HG03108 (cell line): ENCODE measurements at regions not wholly inside any gene's neighbourhood (a gene's known extent, or its start where the extent isn't known, plus 50 kb on each side); places are given as distances from the start of the nearest gene placed in this dataset.

Experiments used
- ATAC-seq: cut with Tn5 transposase; IDR thresholded peaks from one replicate; pipeline ENCODE4 v1.9.1; 2021; ENCODE audit warnings: moderate library complexity; ENCODE audit not compliant: unreplicated experiment

DNA sequence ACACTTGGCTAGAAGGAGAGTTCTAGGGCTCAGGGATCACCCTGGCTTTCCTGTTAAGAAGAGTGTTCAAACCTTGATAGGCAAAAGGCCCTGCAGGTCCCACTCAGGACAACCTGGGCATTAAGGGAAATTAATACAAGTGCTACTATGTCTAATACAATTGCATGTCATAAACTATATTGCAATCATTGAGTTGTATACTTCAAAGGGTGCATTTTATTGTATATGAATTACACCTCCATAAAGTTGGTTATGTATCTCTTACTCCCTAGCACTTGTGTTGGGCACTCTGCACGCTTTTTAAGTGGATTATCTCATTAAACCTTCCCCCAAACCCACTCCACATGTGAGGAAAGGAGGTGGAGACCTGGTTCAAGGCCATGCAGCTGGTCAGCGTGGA is 172.1 kb upstream of the GLI2 start:
- ATAC-seq: no peak

DNA sequence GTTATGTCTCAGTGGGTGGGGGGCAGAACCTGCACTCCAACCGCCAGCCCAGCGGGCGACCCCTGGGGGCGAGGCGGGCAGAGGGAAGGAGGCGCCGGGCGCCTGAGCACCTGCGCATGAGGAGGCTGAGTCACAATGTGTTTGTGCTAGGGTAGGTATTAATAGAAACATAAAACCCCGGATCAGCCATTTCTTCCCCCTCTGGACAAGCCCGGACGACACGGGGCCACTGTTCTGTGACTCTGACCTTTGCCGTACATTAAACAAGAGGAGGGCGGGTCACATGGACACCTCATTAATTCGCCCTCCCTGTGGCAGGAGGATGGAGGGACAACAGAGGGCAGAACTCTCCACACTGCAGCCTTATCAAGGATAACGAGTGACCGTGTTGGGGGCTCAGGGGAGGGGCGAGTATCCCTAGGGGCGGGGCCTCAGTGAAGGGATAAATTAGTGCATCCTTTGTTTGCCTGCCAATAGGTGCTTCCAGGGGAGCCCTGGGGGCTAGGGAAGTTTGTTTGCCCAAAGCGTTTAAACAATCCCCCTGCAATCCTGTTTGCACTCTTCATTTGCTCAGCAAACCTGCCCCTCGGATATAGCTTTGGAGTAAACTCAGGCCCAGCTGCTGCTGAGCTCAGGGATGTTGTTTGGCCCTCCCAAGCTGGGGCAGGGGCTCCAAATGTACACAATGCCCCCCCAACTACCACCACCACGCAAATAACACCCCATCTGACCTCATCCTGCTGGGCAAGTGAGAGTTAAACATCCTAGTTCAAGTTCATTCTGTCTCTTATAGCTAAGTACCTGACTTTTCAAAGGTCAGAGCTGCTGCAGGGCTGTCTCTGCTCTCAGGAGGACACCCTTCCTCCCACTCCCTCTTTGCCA is 171.2 kb upstream of the GLI2 start:
- ATAC-seq: no peak

DNA sequence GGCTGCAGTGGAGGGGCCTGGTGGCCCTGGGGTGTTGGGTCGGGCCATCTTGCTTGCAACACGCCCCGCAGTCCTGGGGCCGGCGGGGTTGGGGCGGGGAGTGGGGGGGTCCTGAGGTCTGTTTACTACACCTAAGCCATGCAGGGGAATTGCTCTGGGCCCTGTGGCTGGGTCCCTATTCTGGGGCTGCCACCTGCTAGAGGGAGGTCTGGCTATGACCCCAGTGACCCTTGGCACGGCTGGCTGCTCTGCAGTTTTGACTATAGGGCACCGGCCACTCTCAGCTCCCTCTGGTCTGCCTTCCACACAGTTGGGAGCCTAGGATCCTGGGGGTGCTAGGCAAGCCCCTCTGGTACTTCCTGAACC is 170.6 kb upstream of the GLI2 start:
- ATAC-seq: no peak

DNA sequence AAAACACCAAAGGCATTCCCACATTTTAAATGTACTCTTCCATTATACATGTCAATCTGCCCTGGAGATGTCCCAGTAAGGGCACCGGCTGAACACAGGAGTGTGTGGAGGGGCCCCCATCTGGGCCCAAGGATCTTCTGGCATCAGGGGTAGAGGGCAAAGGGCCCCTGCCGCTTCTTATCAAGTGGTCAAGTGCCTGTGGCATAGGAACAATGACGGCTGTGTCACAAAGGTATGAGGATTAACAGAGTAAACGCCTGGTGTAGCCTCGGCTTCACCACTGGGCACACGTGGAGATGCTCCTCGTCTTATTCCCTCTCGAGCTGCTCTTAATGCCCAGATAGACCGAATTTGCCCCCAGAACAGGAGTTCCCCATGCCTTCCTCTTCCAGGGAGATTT is 169.7 kb upstream of the GLI2 start:
- ATAC-seq: no peak

DNA sequence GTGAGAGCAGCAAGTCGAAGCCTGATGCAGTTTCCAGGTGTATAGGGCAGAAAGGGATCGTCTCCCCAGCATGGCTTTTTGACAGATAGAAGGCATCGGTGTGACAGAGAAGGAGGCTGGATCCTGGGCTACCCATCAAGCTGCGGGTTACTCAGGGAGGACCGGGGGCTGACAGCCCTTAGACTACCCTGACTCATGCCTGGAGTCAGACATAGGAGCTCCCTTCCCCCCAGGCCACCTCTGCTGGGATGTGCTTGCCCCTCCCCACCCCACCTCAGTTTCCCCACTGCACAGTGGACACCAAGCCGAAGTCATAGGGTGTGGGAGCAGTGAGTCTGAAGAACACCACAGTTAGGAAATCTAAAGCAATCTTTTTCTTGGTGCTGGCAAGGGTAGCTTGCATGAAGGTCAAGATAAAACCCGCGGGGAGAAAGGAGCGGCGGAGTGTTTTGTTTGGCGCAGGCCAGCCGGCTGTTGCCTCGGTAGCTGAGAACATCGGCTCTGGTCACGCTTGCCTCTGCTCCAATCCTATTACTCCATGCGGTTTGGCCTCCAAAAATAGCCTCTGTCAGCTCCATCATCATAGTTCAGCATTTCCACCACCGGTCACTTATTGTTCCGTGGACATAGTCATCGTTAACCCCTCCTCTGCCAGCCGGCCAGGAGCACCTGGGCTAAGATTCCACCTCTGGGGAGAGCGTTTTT is 169.2 kb upstream of the GLI2 start:
- no peak for ATAC-seq

DNA sequence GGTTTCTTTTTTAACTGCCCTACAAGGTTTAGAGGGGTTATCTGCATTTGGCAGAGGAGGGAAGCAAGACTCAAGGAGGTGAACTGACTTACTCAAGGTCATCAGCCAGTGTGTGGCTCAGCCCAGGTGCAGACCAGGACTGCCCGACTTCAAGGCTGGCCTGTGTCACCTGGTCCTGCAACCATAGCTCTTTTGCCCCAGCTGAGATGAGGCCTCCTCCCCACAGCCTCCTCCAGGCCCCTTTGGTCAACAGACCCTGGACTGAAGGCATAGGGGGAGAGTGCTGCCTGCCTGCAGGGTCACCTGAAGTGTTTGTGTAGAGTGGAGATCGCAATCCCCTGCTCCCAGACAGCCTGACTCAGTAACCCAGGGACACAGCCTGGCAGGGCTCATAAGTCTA is 168.5 kb upstream of the GLI2 start:
- ATAC-seq: no peak

DNA sequence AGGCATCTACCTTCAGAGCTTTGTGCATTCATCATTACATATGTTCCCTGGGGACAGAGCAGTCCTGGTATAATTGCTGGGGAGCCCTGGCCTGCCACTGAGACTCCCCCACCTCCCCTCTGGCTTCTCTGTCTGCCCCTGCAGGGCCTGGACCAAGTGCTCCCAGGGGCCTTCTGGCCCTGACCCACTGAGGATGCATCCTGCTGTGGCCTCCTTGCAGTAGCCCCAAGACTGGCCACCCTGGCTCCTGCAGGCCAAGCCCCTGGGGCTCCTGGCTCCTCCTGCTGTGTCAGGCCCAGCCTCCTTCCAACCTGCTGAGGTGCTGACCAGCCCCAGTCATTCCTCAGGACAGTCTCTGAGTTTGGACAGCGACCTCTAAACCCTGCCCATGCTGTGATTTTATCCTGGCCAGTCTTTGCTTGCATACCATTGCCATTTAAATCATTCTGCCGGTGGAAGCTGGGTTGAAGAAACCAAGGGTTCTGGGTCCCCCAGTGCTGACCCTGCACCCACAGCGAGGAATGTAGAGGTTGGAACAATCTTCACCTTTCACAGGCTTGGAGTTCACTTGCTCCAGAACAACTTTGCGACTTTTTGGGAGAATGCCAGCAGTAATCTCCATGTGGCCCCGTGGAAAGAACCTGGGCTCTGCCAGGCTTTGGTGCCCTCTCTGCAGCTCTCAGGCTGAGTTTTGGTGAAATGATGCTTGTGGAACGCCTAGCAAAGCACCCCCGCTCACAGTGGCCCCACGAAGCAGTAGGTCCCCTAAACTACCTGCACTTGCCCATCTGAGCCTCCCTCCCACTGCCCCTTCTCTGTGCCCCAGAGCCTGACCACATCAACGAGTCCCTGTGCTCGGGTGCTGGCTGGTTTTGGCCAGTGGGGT is 167.3 kb upstream of the GLI2 start:
- no peak for ATAC-seq

DNA sequence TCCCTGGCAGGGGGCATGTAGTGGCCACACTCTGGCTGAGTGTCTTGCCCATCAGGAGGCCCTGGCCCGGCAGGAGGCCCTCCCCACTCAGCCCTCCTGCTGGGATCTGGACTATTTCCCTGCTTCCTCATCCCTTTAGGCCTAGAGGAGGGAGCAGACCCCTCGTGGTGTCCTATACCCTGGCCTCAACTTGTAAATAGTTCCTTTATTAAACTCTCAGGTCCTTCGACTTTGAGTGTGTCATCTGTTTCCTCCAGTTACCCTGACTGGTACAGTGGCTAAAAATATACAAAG is 166.7 kb upstream of the GLI2 start:
- ATAC-seq: no peak

DNA sequence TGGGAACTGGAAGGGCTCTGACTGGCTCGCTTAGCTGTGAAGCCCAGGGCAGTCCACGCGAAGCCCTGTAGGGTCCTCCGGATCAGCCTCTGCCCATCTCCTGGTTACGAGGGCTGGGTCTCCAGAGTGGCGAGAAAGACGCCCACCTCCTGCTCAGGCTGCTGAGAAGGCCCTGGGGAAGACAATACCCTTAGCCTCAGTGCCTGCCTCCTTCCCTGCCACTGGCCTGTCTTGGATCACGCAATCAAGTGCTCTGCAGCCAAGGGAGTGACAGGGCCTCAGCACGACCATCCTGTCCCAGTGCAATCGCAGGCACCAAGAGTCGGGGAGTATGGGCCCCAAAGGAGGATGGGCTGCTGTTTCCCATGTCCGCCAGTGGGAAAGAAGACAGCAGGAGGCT is 165.7 kb upstream of the GLI2 start:
- ATAC-seq: no peak

DNA sequence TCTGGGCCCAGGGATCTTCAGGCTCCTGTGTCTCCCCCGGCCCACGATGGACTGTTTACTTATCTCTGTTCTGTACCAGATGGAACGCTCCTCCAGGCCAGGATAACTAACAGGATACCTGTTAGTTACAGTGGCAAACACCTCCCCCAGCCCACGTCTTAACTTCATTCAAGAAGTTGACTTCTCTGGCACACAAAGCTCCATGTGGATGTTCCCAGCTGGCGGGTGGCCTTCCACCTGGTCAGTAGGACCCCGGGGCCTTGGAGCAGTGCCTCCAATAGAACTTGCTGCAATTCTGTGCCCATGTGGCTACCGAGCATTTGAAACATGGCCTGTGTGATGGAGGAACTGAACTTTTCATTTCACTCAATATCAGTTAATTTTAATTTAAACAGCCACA is 165.1 kb upstream of the GLI2 start:
- ATAC-seq: no peak

DNA sequence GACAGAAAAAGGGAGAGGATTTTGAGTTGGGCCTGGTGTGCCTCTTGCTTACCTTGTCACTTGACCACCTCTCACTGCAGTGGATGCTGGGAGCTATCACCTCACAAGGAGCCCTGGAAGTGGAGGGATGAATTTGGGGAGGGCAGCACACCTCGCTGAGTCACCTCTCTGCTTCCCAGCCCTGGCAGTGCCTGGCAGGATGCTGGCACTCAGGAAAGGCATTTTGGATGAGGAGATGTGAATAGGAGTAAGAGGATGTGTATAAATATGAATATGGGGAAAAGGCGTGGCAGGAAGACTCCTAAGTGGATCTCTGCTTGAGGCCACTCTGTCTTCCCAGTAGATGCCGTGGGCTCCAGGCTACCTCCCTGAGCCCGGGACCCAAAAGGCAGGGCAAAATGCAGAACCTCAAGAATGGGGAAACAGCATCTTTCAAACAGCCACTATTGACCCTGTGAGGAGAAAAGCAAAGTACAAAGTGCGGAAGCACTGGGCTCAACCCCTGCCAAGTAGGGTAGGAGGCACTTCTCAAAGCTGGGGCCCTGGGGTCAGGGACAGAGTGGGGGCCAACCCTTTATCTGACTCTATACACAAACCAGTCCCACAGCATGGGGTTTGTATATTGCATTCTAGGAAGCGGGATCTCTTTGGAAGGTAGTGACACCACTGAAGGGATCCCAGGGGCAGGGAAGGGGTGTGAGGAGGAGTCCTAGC is 164.5 kb upstream of the GLI2 start:
- no peak for ATAC-seq

DNA sequence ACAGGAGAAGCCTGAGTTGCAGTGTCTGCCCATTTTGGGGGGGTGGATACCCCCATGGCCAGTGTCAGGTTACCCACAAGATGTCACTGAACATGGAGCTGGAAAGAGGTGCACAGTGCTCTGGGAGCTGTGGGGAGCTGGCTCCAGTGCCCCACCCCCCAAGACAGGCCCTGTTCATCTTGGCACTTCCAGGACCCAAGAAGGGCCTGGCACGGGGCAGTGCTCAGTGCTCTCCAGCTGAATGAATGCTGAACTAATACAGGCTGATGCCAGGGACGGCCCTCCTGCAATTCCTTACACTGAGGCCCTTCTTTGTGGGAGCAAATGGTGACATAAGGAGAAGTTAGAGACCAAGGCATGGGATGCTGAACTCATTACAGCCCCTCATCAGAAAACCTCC is 163.4 kb upstream of the GLI2 start:
- ATAC-seq: no peak

DNA sequence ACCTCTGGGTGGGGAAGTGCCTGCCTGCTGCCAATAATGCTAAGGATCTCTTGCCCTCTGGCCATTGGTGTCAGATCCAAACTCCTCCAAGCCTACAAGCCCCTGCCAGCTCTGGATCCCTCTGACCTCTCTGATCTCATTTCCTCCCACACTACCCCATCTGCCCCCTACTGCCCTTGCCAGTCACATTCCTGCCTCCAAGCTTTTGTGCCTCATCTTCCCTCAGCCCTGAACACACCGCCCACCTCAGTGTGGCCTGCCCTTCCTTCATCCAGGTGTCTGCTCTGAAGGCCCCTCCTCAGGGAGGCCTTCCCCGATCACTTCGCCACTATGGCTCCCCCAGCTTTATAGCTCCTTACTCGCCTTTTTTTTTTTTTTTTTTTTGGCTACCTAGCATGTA is 161.0 kb upstream of the GLI2 start:
- no peak for ATAC-seq

DNA sequence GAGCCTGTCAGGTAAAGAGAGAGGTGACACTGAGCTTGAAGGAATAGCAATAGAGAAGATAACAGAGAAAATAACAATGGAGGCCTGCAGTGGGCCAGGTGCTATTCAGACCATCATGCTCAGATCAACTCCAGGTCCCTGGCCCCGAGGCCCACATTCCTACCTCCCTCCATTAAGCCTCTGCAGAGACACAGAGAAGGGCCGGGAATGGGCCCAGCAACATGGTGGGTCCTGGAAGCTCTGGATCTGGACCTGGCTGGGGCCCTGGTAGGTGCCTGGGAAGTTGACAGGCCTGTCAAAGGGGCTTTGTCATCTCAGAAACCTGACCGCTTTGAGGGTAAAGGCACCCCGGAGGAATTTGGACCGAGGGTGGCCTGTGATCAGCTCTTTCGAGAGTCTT is 159.7 kb upstream of the GLI2 start:
- ATAC-seq: no peak

DNA sequence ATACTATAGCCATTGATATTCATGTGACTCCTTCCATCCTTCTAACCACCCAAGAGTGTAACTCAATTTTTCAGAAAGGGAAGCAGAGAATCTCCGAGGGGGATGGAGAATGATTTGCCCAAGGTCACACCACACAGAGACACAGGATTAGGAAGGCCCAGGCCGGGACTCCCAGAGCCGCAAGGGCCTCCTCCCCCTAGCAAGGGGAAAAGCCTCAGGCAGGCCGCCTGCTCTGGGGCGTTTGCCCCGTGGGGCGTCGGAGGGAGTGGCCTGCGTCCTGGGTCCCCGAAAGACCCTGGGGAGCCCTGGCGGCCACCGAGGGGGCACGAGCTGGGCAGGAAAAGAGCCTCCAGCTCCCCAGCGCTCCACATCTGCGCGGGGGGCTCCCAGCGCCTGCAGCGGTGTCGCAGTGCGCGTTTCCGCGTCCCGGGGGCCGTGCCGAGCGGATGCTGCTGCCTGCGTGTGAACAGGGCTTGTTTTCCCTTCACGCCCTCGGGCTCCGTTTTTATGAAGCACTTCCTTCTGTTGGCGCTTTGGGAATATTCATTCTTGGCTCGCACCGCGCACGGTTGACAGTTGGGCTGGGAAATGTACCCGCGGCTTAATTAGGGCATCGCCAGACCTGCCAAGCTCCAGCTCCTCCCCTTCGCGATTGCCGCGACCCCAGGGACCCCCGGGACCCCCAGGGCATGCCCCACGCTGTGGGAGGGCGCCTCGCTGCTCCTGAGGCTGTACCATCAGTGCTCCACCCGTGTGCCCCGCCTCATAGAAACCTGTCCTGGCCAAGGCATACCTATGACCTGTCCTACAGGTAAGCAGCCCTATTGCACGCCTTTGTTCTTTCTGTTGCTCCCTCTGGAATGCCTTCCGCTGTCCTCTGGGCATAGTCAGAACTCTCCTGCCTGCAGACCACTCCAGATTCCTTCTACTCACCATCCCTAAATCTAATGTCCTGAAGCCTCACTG is 158.9 kb upstream of the GLI2 start:
- ATAC-seq: no peak

DNA sequence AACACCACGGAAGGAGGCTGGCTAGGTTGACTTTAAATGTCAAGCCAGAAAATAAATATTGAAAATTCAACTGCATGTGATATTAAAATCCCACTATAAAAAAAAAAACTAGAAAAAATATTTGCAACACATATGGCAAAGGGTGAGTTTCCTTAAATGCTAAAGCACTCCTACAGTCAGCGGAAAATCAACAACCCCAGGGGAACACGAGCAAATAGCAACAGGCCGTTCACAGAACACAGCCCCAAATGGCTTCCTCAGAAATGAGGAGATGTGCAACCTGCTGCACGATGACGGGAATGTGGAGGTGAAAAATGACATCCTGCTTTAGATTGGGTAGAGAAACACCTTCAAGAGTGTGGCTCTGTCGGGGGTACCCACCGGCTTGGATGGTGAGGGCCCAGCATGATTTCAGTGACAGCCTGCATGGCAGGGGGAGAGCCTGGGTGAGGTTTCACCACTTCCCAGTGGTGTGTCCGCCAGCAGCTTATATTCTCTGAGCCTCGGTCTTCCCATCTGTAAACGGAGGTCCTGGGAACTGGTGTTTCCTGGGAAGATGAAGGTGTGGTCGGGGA is 157.9 kb upstream of the GLI2 start:
- ATAC-seq: no peak

DNA sequence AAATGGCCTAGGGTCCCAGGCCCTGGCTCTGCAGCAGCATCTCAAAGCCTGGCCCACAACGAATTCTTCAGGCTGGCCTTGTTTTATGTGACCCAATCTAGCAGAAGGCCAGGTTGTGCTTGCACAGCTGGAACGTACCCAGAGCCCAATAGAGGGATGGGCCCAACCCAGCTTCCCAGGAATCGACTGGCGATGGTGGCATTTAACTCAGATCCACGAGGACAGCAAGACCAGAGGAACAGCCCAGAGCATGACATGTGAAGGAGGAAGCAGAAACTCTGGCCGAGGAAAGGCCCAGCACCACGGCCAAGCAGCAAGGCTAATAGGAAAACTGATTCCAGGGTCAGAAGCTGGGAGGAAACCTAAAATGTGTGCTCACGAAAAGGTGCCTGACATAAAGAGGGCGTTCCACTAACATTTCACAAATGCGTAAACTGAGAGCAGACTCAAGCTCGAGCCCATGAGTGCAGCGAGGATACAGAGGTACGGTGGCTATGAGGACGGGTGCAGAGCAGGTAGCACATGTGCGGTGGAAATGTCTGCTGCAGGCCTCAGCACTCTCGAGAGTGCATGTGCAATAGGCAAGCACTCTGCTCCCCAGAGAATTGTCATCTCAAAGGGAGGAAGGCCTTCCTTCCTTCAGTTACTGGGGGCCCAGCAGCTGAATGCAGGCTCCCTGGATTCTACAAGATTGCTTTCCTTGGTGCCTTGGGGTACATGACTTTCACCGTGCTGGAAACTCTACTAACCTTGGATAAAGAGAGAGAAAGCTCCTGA is 156.9 kb upstream of the GLI2 start:
- ATAC-seq: no peak

DNA sequence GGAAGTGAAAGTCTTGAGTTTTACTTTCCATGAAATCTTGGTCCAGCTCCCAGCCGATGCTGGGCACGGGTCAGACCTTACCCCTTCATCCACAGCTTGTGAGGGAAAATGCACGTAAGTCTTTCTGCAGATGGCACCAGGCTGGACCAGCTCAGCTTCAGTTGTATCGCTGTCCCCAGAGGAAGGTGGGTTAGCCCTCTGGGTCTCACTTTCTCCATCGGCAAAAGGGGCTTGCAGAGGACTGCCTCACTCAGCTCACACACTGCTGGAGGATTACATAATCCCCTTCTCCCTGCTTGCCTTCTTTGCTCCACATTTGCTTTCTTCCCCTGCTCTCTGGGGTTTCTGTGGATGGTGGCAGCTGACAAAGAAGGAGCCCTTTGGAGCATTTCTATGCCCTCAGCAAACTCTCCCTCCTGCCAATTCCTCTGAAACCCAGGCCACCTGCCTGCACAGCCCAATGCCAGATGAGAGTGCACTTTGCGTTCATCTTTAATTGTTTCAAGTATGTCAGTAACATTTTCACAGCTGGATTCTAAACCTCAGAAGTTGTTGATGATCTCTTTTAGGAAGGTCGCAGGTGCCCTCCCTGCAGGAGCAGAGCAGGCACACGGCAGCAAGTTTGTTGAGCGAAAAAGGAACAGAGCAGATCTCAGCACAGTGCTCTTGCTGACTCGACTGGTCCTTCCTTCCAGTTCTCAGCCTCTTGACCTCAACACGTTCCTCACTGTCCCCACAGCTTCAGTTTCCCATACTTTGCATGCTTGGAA is 155.6 kb upstream of the GLI2 start:
- no peak for ATAC-seq
